ENCODE measurements at regions not wholly inside any gene's neighbourhood (a gene's known extent, or its start where the extent isn't known, plus 50 kb on each side); places are given as distances from the start of the nearest gene placed in this dataset.

GRCh38 chr10:91149550-91149949, 70.9 kb upstream of the PCGF5 start:
- TF ChIP-seq EP300 (IDR thresholded peaks at IDR 0.05) (no peak), CTCF (IDR thresholded peaks at IDR 0.05) (no peak)

Measured in ovary (tissue), 3 donors.